Small intestine (tissue), 7 donors: ENCODE measurements at regions not wholly inside any gene's neighbourhood (a gene's known extent, or its start where the extent isn't known, plus 50 kb on each side); places are given as distances from the start of the nearest gene placed in this dataset.
"Not testable (repeated sequence)": the region's sequence is repeated elsewhere in the genome, so short reads cannot be mapped to it uniquely, and the experiment has no call there.

ENCODE experiments used
- DNase-seq, 2 donors: peaks; one replicate each; pipeline versions ENCODE4 v3.0.0 to v3.0.0-alpha.2; 2013
- FAIRE-seq: peaks from 2 replicates; lab custom pipeline; 2012; peaks lifted over from hg19 to GRCh38; lab: Jason Lieb, UNC
- H3K27ac ChIP-seq, 3 donors: one replicate each; pipeline ENCODE4 v1.5.1; 2013; ENCODE audit warnings: low read length in 2 of 3, mild to moderate bottlenecking in 2 of 3, control low read depth in 1 of 3, inconsistent platforms in 1 of 3, low read depth in 1 of 3, moderate library complexity in 1 of 3
- H3K27me3 ChIP-seq, 3 donors: one replicate each; pipeline ENCODE4 v1.6.1; 2013; ENCODE audit warnings: low read length in 3 of 3, inconsistent platforms in 1 of 3; ENCODE audit not compliant: control insufficient read depth in 3 of 3, insufficient read depth in 3 of 3
- H3K36me3 ChIP-seq, 3 donors: one replicate each; pipeline ENCODE4 v1.6.1; 2013; ENCODE audit warnings: low read length in 3 of 3, inconsistent platforms in 1 of 3, low read depth in 1 of 3, mild to moderate bottlenecking in 1 of 3, moderate library complexity in 1 of 3; ENCODE audit not compliant: control insufficient read depth in 3 of 3, insufficient read depth in 2 of 3
- H3K4me1 ChIP-seq, 3 donors: one replicate each; pipeline ENCODE4 v1.6.1; 2013; ENCODE audit warnings: low read length in 2 of 3, inconsistent platforms in 1 of 3, low read depth in 1 of 3, mild to moderate bottlenecking in 1 of 3, moderate library complexity in 1 of 3; ENCODE audit not compliant: control insufficient read depth in 3 of 3, insufficient read depth in 2 of 3
- H3K4me3 ChIP-seq, 3 donors: one replicate each; pipeline ENCODE4 v1.5.1; 2013; ENCODE audit warnings: low read length in 3 of 3, control low read depth in 1 of 3, inconsistent platforms in 1 of 3, low read depth in 1 of 3, mild to moderate bottlenecking in 1 of 3, moderate library complexity in 1 of 3
- H3K9me3 ChIP-seq, 2 donors: one replicate each; pipeline ENCODE4 v1.6.1; 2013; ENCODE audit warnings: low read depth in 1 of 2, low read length in 1 of 2; ENCODE audit not compliant: control insufficient read depth in 2 of 2, insufficient read depth in 1 of 2
- WGBS, 3 donors: extraction: QIAGEN DNeasy Blood & Tissue Kit; methylation state at CpG; one replicate each; pipeline ENCODE4 v1.1.7; 2013; 5-methylcytosine and 5-hydroxymethylcytosine counted together
- donor health status: healthy with polysubstance abuse.
- donor health status: control.
- donor health status: control.
- donor health status: Bipolar disorder and iron deficiency.
- donor health status: healthy.

- no peak overlapping the region for H3K4me3 ChIP-seq
- peaks cover 0 to 3% (median 0%) of the 10 kb centered on the region in 3 donors for H3K4me1 ChIP-seq
- H3K9me3 ChIP-seq: no peaks in the 10 kb centered on the region
- FAIRE-seq (no peak), DNase-seq (no peak)
- no peak overlapping the region for H3K27ac ChIP-seq
- H3K36me3 ChIP-seq: no peaks in the 10 kb centered on the region
- WGBS, 3 donors: 87 to 96% (median 95%) methylated on average over 1 of the region's 1 CpG
- H3K27me3 ChIP-seq: no peaks in the 10 kb centered on the region
These were observed 67.7 kb upstream of the IFNGR1 start for GRCh38 chr6:137286916-137287315.

- Histone ChIP-seq H3K27me3 (no peaks in the 10 kb centered on the region), H3K36me3 (no peaks in the 10 kb centered on the region), H3K9me3 (no peaks in the 10 kb centered on the region), H3K4me3 (no peak overlapping the region), H3K4me1 (peaks cover 0 to 3% (median 0%) of the 10 kb centered on the region in 3 donors), H3K27ac (no peak overlapping the region)
- DNase-seq: no peak
- WGBS, 3 donors: 91 to 100% (median 93%) methylated on average over 1 of the region's 1 CpG
- no peak for FAIRE-seq
These were observed 67.2 kb upstream of the IFNGR1 start for GRCh38 chr6:137286368-137286767.

GRCh38 chr6:137284811-137285110, 65.6 kb upstream of the IFNGR1 start:
- no peaks in the 10 kb centered on the region for H3K9me3 ChIP-seq
- H3K4me1 ChIP-seq: no peaks in the 10 kb centered on the region
- H3K27me3 ChIP-seq: no peaks in the 10 kb centered on the region
- FAIRE-seq (no peak), DNase-seq (no peak)
- no peak overlapping the region for H3K27ac ChIP-seq
- no peak overlapping the region for H3K4me3 ChIP-seq
- H3K36me3 ChIP-seq: no peaks in the 10 kb centered on the region

- FAIRE-seq (no peak), DNase-seq (no peak)
- Histone ChIP-seq H3K27ac (no peak overlapping the region), H3K27me3 (no peaks in the 10 kb centered on the region), H3K4me1 (no peaks in the 10 kb centered on the region), H3K36me3 (no peaks in the 10 kb centered on the region), H3K4me3 (no peak overlapping the region), H3K9me3 (no peaks in the 10 kb centered on the region)
- 80 to 92% (median 86%) methylated on average over 9 of the region's 9 CpGs for WGBS, 3 donors
These were observed 65.0 kb upstream of the IFNGR1 start for GRCh38 chr6:137283940-137284810.

GRCh38 chr6:137283080-137283479, 63.9 kb upstream of the IFNGR1 start:
- FAIRE-seq: no peak
- Histone ChIP-seq H3K4me3 (no peak overlapping the region), H3K9me3 (no peaks in the 10 kb centered on the region), H3K36me3 (no peaks in the 10 kb centered on the region), H3K27ac (no peak overlapping the region), H3K4me1 (no peaks in the 10 kb centered on the region), H3K27me3 (no peaks in the 10 kb centered on the region)
- 53 to 81% (median 73%) methylated on average over 2 of the region's 2 CpGs for WGBS, 3 donors
- DNase-seq: no peak

- H3K4me1 ChIP-seq: no peaks in the 10 kb centered on the region
- no peaks in the 10 kb centered on the region for H3K27me3 ChIP-seq
- 71 to 87% (median 74%) methylated on average over 8 of the region's 8 CpGs for WGBS, 3 donors
- no peak for FAIRE-seq
- DNase-seq: no peak
- no peak overlapping the region for H3K4me3 ChIP-seq
- H3K36me3 ChIP-seq: no peaks in the 10 kb centered on the region
- no peak overlapping the region for H3K27ac ChIP-seq
- no peaks in the 10 kb centered on the region for H3K9me3 ChIP-seq
These were observed 63.1 kb upstream of the IFNGR1 start for GRCh38 chr6:137282254-137282653.

GRCh38 chr6:137279279-137279678, 60.1 kb upstream of the IFNGR1 start:
- not testable (repeated sequence) for FAIRE-seq, DNase-seq, H3K4me1 ChIP-seq, H3K9me3 ChIP-seq, H3K4me3 ChIP-seq, H3K27ac ChIP-seq, H3K36me3 ChIP-seq, H3K27me3 ChIP-seq
- WGBS, 3 donors: 75 to 89% (median 81%) methylated on average over 4 of the region's 4 CpGs

GRCh38 chr6:137277971-137278637, 58.9 kb upstream of the IFNGR1 start:
- WGBS, 3 donors: 69 to 73% (median 69%) methylated on average over 14 of the region's 14 CpGs
- no peaks in the 10 kb centered on the region for H3K9me3 ChIP-seq
- DNase-seq (no peak), FAIRE-seq (no peak)
- no peak overlapping the region for H3K4me3 ChIP-seq
- no peaks in the 10 kb centered on the region for H3K36me3 ChIP-seq
- no peaks in the 10 kb centered on the region for H3K4me1 ChIP-seq
- no peaks in the 10 kb centered on the region for H3K27me3 ChIP-seq
- no peak overlapping the region for H3K27ac ChIP-seq
